ENCODE measurements at regions not wholly inside any gene's neighbourhood (a gene's known extent, or its start where the extent isn't known, plus 50 kb on each side); places are given as distances from the start of the nearest gene placed in this dataset.

- TF ChIP-seq RXRA (IDR thresholded peaks at IDR 0.05): no peak
- TF ChIP-seq, protein P1, sequence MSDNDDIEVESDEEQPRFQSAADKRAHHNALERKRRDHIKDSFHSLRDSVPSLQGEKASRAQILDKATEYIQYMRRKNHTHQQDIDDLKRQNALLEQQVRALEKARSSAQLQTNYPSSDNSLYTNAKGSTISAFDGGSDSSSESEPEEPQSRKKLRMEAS (IDR thresholded peaks at IDR 0.05): no peak
- TF ChIP-seq GABPA (IDR thresholded peaks at IDR 0.05 in 1 of 2, conservative IDR thresholded peaks at IDR 0.05 in 1 of 2): no peak
- TF ChIP-seq, protein P2, sequence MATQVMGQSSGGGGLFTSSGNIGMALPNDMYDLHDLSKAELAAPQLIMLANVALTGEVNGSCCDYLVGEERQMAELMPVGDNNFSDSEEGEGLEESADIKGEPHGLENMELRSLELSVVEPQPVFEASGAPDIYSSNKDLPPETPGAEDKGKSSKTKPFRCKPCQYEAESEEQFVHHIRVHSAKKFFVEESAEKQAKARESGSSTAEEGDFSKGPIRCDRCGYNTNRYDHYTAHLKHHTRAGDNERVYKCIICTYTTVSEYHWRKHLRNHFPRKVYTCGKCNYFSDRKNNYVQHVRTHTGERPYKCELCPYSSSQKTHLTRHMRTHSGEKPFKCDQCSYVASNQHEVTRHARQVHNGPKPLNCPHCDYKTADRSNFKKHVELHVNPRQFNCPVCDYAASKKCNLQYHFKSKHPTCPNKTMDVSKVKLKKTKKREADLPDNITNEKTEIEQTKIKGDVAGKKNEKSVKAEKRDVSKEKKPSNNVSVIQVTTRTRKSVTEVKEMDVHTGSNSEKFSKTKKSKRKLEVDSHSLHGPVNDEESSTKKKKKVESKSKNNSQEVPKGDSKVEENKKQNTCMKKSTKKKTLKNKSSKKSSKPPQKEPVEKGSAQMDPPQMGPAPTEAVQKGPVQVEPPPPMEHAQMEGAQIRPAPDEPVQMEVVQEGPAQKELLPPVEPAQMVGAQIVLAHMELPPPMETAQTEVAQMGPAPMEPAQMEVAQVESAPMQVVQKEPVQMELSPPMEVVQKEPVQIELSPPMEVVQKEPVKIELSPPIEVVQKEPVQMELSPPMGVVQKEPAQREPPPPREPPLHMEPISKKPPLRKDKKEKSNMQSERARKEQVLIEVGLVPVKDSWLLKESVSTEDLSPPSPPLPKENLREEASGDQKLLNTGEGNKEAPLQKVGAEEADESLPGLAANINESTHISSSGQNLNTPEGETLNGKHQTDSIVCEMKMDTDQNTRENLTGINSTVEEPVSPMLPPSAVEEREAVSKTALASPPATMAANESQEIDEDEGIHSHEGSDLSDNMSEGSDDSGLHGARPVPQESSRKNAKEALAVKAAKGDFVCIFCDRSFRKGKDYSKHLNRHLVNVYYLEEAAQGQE (IDR thresholded peaks at IDR 0.05): no peak
Measured at GRCh38 chr16:87239545-87239944, 77.6 kb downstream of the C16orf95 start (continued).

- WGBS: 75% methylated on average over 14 of the region's 14 CpGs
- no peaks in the 10 kb centered on the region for H3K27me3 ChIP-seq (ENCODE audit: control insufficient read depth in 4 of 4, insufficient read depth in 4 of 4, low read length in 3 of 4)
- DNase-seq (ENCODE audit: low spot score): no peak
- TF ChIP-seq HNF4A (conservative IDR thresholded peaks at IDR 0.05) (no peak), FOXA1 (IDR thresholded peaks at IDR 0.05) (no peak), YY1 (IDR thresholded peaks at IDR 0.05) (no peak), EGR1 (IDR thresholded peaks at IDR 0.05; ENCODE audit: low read depth in 2 of 2) (no peak), RAD21 (IDR thresholded peaks at IDR 0.05) (no peak), ATF3 (IDR thresholded peaks at IDR 0.05) (no peak), RXRA (IDR thresholded peaks at IDR 0.05) (no peak)
- TF ChIP-seq, protein P3, sequence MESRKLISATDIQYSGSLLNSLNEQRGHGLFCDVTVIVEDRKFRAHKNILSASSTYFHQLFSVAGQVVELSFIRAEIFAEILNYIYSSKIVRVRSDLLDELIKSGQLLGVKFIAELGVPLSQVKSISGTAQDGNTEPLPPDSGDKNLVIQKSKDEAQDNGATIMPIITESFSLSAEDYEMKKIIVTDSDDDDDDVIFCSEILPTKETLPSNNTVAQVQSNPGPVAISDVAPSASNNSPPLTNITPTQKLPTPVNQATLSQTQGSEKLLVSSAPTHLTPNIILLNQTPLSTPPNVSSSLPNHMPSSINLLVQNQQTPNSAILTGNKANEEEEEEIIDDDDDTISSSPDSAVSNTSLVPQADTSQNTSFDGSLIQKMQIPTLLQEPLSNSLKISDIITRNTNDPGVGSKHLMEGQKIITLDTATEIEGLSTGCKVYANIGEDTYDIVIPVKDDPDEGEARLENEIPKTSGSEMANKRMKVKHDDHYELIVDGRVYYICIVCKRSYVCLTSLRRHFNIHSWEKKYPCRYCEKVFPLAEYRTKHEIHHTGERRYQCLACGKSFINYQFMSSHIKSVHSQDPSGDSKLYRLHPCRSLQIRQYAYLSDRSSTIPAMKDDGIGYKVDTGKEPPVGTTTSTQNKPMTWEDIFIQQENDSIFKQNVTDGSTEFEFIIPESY (IDR thresholded peaks at IDR 0.05): no peak
- TF ChIP-seq, protein P2 (IDR thresholded peaks at IDR 0.05): no peak
- TF ChIP-seq, protein P1 (IDR thresholded peaks at IDR 0.05): no peak
- H3K4me1 ChIP-seq (ENCODE audit: control insufficient read depth in 4 of 4, insufficient read depth in 4 of 4, low read length in 3 of 4): no peaks in the 10 kb centered on the region
- no peak overlapping the region for H3K4me3 ChIP-seq (ENCODE audit: low read depth in 1 of 3, low read length in 3 of 3)
- no peaks in the 10 kb centered on the region for H3K36me3 ChIP-seq (ENCODE audit: control insufficient read depth in 4 of 4, insufficient read depth in 3 of 4, low read depth in 1 of 4, low read length in 3 of 4)
- no peak overlapping the region for H3K27ac ChIP-seq (ENCODE audit: low read depth in 1 of 2, low read length in 2 of 2)
- H3K9me3 ChIP-seq (ENCODE audit: control insufficient read depth in 4 of 4, low read length in 3 of 4): no peaks in the 10 kb centered on the region
- no peak overlapping the region for H3K9ac ChIP-seq (ENCODE audit: low read depth in 1 of 2, low read length in 2 of 2)
Measured at GRCh38 chr16:87240211-87241136, 76.7 kb downstream of the C16orf95 start.

Data from liver (tissue), 7 donors.